ENCODE measurements at regions not wholly inside any gene's neighbourhood (a gene's known extent, or its start where the extent isn't known, plus 50 kb on each side); places are given as distances from the start of the nearest gene placed in this dataset.

DNA sequence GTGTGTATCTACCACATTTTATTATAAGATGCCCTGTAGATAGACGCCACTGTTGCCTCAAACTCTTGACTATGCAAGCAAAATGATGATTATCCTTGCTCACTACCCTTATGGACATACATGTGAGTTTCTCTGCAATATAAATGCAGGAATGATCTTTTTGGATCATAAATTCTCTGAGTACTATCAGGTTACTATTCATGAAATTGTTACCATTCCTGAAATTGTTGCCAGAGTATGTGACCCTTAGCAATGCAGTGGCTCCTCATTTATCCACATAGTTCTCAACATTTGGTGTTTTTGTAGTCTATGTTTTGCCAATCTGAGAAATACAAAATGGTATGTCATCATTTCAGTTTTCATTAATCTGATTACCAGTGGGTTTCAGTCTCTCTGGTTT is 166.2 kb upstream of the FAM3C start:
- intact Hi-C loops (cut with DNase I; ENCODE audit: low total_unique reads): no loop called here
- H3K4me1 ChIP-seq: no peaks in the 10 kb centered on the region
- H3K9me3 ChIP-seq: no peaks in the 10 kb centered on the region
- no peaks in the 10 kb centered on the region for H3K27me3 ChIP-seq
- DNase-seq (ENCODE audit: low spot score in 2 of 2): no peak
- no peak overlapping the region for H3K27ac ChIP-seq
- no peaks in the 10 kb centered on the region for H3K36me3 ChIP-seq
- TF ChIP-seq, protein P1, sequence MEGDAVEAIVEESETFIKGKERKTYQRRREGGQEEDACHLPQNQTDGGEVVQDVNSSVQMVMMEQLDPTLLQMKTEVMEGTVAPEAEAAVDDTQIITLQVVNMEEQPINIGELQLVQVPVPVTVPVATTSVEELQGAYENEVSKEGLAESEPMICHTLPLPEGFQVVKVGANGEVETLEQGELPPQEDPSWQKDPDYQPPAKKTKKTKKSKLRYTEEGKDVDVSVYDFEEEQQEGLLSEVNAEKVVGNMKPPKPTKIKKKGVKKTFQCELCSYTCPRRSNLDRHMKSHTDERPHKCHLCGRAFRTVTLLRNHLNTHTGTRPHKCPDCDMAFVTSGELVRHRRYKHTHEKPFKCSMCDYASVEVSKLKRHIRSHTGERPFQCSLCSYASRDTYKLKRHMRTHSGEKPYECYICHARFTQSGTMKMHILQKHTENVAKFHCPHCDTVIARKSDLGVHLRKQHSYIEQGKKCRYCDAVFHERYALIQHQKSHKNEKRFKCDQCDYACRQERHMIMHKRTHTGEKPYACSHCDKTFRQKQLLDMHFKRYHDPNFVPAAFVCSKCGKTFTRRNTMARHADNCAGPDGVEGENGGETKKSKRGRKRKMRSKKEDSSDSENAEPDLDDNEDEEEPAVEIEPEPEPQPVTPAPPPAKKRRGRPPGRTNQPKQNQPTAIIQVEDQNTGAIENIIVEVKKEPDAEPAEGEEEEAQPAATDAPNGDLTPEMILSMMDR (IDR thresholded peaks at IDR 0.05): no peak
- TF ChIP-seq POLR2A (IDR thresholded peaks at IDR 0.05): no peak
- no peak for TF ChIP-seq POLR2AphosphoS5 (IDR thresholded peaks at IDR 0.05)
- no peak overlapping the region for H3K4me3 ChIP-seq

DNA sequence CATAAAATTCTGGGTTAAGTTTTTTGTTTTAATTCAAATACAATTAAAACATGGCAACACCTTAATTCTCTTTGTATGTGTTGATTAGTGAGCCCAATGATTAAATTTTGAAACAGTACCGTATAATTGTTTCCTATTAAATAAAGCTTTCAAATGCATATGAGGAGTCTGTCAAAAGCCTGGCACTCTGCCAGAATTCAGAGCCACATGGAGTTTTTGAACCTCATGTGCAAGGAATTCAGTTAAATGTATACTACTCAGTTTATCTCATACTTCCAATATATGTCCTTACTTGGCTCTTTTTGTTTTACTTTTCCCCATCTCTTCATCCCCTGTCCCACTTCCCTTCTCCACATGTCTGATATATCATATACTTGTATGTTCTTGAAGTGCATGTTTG is 165.6 kb upstream of the FAM3C start:
- H3K36me3 ChIP-seq: no peaks in the 10 kb centered on the region
- no peaks in the 10 kb centered on the region for H3K4me1 ChIP-seq
- TF ChIP-seq POLR2AphosphoS5 (IDR thresholded peaks at IDR 0.05) (no peak), POLR2A (IDR thresholded peaks at IDR 0.05) (no peak)
- TF ChIP-seq, protein P1 (IDR thresholded peaks at IDR 0.05): no peak
- H3K27ac ChIP-seq: no peak overlapping the region
- no peak for DNase-seq (ENCODE audit: low spot score in 2 of 2)
- no peaks in the 10 kb centered on the region for H3K27me3 ChIP-seq
- no peak overlapping the region for H3K4me3 ChIP-seq
- H3K9me3 ChIP-seq: no peaks in the 10 kb centered on the region
- intact Hi-C loops (cut with DNase I; ENCODE audit: low total_unique reads): no loop called here

DNA sequence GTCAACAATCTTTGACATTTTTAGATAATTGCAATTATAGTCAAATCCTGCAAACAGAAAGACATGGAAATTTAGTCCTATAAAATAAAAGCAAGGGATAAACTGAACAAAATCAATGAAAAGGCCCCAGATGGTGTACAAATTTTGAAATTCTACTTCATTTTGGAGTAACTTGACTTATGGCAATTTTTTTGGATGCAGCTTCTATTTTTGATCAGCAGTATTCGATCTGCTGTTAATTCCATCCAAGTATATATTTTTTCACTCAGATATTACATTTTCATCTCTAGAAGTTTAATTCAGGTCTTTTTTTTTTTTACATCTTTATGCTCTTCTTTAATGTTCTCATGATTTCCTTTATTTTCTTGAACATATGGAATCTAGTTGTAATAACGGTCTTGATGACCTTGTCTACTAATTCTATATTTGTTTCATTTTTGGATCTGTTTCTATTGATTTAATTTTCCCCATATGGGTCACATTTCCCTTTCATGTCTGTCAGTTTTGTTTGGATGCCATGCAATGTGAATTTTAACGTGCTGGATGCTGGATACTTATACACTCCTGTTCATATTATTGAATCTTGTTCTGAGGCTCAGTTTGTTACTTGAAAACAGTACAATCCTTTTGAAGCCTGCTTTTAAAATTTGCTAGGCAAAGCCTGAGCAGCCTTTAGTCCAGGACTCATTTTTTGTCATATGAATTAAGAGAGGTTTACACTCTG is 164.3 kb upstream of the FAM3C start:
- intact Hi-C loops (cut with DNase I; ENCODE audit: low total_unique reads): no loop called here
- Histone ChIP-seq H3K36me3 (no peaks in the 10 kb centered on the region), H3K4me1 (no peaks in the 10 kb centered on the region), H3K27ac (no peak overlapping the region), H3K27me3 (no peaks in the 10 kb centered on the region), H3K9me3 (no peaks in the 10 kb centered on the region), H3K4me3 (no peak overlapping the region)
- TF ChIP-seq, protein P1 (IDR thresholded peaks at IDR 0.05): no peak
- no peak for TF ChIP-seq POLR2A (IDR thresholded peaks at IDR 0.05)
- TF ChIP-seq POLR2AphosphoS5 (IDR thresholded peaks at IDR 0.05): no peak
- DNase-seq (ENCODE audit: low spot score in 2 of 2): no peak

DNA sequence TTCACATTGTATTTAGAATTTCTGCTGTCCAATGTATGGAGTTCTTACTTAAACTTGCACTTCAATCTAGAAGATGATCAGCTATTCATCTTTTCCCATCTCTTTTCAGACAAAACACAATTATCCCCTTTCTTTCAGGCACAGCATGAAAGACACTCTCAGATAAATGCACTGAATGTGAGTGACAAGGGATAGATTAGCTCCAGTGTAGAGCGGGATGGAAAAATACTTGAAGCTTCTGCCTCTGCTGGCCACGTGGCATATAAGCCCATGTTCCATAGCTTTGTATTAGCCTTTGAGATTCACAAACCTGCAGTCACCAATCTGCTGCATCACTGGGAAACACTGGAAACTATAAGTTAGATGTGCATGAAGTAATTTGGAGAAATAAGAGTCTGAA is 162.2 kb upstream of the FAM3C start:
- intact Hi-C loops (cut with DNase I; ENCODE audit: low total_unique reads): no loop called here
- H3K4me1 ChIP-seq: no peaks in the 10 kb centered on the region
- no peaks in the 10 kb centered on the region for H3K9me3 ChIP-seq
- no peaks in the 10 kb centered on the region for H3K27me3 ChIP-seq
- DNase-seq (ENCODE audit: low spot score in 2 of 2): no peak
- no peaks in the 10 kb centered on the region for H3K36me3 ChIP-seq
- H3K27ac ChIP-seq: no peak overlapping the region
- no peak overlapping the region for H3K4me3 ChIP-seq
- TF ChIP-seq POLR2A (IDR thresholded peaks at IDR 0.05) (no peak), POLR2AphosphoS5 (IDR thresholded peaks at IDR 0.05) (no peak)
- TF ChIP-seq, protein P1 (IDR thresholded peaks at IDR 0.05): no peak

DNA sequence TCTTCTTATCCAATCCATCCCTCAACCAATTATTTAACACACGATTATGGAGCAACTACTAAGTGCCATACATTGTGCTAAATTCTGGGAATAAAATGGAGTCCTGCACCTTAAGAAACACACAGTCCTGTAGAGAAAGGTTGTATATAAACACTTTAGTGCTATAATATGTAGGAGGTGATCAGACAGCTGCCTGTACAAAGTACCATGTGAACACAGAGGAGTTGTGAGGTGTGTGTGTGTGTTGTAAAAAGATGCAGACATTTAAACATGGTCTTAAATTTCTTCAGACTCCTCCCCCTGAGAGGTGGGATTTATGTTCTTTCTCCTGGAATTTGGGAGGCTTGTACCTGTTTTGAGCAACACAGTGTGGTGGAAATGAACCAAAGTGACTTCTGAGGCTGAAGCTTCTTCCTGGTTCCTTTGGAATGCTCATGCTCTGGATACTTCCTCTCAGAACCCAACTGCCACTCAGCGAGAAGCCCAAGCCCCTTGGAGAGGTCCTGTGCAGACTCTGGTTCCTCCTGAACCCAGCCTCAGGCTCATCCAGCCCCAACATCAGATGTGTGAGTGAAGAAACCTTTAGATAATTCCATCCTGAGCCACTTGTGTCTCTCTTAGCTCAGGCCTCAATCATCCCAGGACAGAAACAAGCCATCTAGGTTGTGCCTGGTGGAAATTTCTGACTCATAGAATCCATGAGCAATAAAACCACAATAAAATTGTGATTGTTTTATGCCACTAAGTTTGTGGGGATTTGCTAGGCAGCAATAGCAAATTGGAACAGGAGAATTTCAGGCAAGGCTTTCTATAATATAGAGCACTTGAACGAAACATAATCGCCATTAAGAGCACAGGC is 161.2 kb upstream of the FAM3C start:
- intact Hi-C loops (cut with DNase I; ENCODE audit: low total_unique reads): no loop called here
- Histone ChIP-seq H3K27me3 (no peaks in the 10 kb centered on the region), H3K27ac (no peak overlapping the region), H3K36me3 (no peaks in the 10 kb centered on the region), H3K4me1 (no peaks in the 10 kb centered on the region), H3K4me3 (no peak overlapping the region), H3K9me3 (no peaks in the 10 kb centered on the region)
- no peak for DNase-seq (ENCODE audit: low spot score in 2 of 2)
- TF ChIP-seq, protein P1 (IDR thresholded peaks at IDR 0.05): no peak
- TF ChIP-seq POLR2A (IDR thresholded peaks at IDR 0.05) (no peak), POLR2AphosphoS5 (IDR thresholded peaks at IDR 0.05) (no peak)

Data from breast epithelium (tissue), 4 donors.